Gastroesophageal sphincter (tissue), 3 donors: ENCODE measurements at regions not wholly inside any gene's neighbourhood (a gene's known extent, or its start where the extent isn't known, plus 50 kb on each side); places are given as distances from the start of the nearest gene placed in this dataset.

Experiments used
- POLR2A ChIP-seq, 2 donors: fragments of 450-650 bp; IDR thresholded peaks; one replicate each; pipeline ENCODE4 v1.6.1; 2017; ENCODE audit warnings: antibody characterized with exemption in 2 of 2, mild to moderate bottlenecking in 2 of 2, moderate library complexity in 1 of 2
- POLR2AphosphoS5 ChIP-seq: sonication (generic); formaldehyde crosslinking; IDR thresholded peaks from one replicate; pipeline ENCODE4 v1.6.1; 2017; ENCODE audit warnings: antibody characterized with exemption
- TF ChIP-seq, protein P1 (sequence below), 4 experiments: fragments of 200-600 bp in 2 of 4; fragments of 450-650 bp in 2 of 4; sonication (generic) in 1 of 4; IDR thresholded peaks; one replicate each; pipeline ENCODE4 v1.5.1; 2017 to 2019; ENCODE audit warnings: antibody characterized with exemption in 4 of 4, mild to moderate bottlenecking in 2 of 4, moderate library complexity in 2 of 4

GRCh38 chr2:12020833-12021469 is 274.5 kb downstream of the LPIN1 start:
- TF ChIP-seq POLR2AphosphoS5 (no peak), POLR2A (IDR thresholded peaks at IDR 0.05) (no peak)
- TF ChIP-seq, protein P1, sequence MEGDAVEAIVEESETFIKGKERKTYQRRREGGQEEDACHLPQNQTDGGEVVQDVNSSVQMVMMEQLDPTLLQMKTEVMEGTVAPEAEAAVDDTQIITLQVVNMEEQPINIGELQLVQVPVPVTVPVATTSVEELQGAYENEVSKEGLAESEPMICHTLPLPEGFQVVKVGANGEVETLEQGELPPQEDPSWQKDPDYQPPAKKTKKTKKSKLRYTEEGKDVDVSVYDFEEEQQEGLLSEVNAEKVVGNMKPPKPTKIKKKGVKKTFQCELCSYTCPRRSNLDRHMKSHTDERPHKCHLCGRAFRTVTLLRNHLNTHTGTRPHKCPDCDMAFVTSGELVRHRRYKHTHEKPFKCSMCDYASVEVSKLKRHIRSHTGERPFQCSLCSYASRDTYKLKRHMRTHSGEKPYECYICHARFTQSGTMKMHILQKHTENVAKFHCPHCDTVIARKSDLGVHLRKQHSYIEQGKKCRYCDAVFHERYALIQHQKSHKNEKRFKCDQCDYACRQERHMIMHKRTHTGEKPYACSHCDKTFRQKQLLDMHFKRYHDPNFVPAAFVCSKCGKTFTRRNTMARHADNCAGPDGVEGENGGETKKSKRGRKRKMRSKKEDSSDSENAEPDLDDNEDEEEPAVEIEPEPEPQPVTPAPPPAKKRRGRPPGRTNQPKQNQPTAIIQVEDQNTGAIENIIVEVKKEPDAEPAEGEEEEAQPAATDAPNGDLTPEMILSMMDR (IDR thresholded peaks at IDR 0.05): no peak
